H9 (cell line): ENCODE measurements at regions not wholly inside any gene's neighbourhood (a gene's known extent, or its start where the extent isn't known, plus 50 kb on each side); places are given as distances from the start of the nearest gene placed in this dataset.

Experiments used
- DNase-seq: peaks from one replicate; pipeline ENCODE4 v3.0.0-alpha.2; 2017
- H2AFZ ChIP-seq: one replicate; pipeline ENCODE4 v1.6.1; 2013; ENCODE audit warnings: mild to moderate bottlenecking, low read length, control low read depth, moderate library complexity
- H2AK5ac ChIP-seq: 2 replicates; pipeline ENCODE4 v1.6.1; 2013; ENCODE audit warnings: low read length, control low read depth, mixed read lengths; ENCODE audit not compliant: insufficient read length
- H2BK120ac ChIP-seq: one replicate; pipeline ENCODE4 v1.6.1; 2013; ENCODE audit warnings: low read depth, mild to moderate bottlenecking, low read length, control low read depth, inconsistent platforms; ENCODE audit not compliant: poor library complexity, severe bottlenecking
- H2BK12ac ChIP-seq: 2 replicates; pipeline ENCODE4 v1.6.1; 2013; ENCODE audit warnings: low read length, control low read depth, mixed read lengths, low read depth; ENCODE audit not compliant: insufficient read length
- H2BK15ac ChIP-seq: 2 replicates; pipeline ENCODE4 v1.6.1; 2013; ENCODE audit warnings: low read depth, low read length, control low read depth
- H2BK20ac ChIP-seq: one replicate; pipeline ENCODE4 v1.6.1; 2013; ENCODE audit warnings: low read depth, mild to moderate bottlenecking, low read length, control low read depth, inconsistent platforms; ENCODE audit not compliant: poor library complexity, severe bottlenecking
- H2BK5ac ChIP-seq: 2 replicates; pipeline ENCODE4 v1.6.1; 2013; ENCODE audit warnings: low read length, control low read depth, mixed read lengths; ENCODE audit not compliant: insufficient read length
- H3K14ac ChIP-seq: 2 replicates; pipeline ENCODE4 v1.6.1; 2013; ENCODE audit warnings: low read length, control low read depth; ENCODE audit not compliant: insufficient read depth
- H3K18ac ChIP-seq: 2 replicates; pipeline ENCODE4 v1.6.1; 2013; ENCODE audit warnings: low read depth, mild to moderate bottlenecking, mixed read lengths, low read length, control low read depth; ENCODE audit not compliant: insufficient read length
- H3K23ac ChIP-seq: 2 replicates; pipeline ENCODE4 v1.6.1; 2013; ENCODE audit warnings: low read length, control low read depth, mixed read lengths, low read depth; ENCODE audit not compliant: insufficient read length
- H3K23me2 ChIP-seq: 2 replicates; pipeline ENCODE4 v1.6.1; 2013; ENCODE audit warnings: low read depth, mild to moderate bottlenecking, mixed read lengths, low read length, control low read depth; ENCODE audit not compliant: insufficient read length, poor library complexity, severe bottlenecking
- H3K27ac ChIP-seq: 2 replicates; pipeline ENCODE4 v1.5.1; 2013; ENCODE audit warnings: low read length, control low read depth, mixed read lengths, low read depth; ENCODE audit not compliant: insufficient read length
- H3K27me3 ChIP-seq: 2 replicates; pipeline ENCODE4 v1.6.1; 2013; ENCODE audit warnings: low read length, control low read depth, inconsistent platforms; ENCODE audit not compliant: insufficient read depth
- H3K4ac ChIP-seq: 2 replicates; pipeline ENCODE4 v1.6.1; 2013; ENCODE audit warnings: low read depth, mild to moderate bottlenecking, control low read depth, inconsistent platforms, low read length, moderate library complexity
- H3K4me1 ChIP-seq: 2 replicates; pipeline ENCODE4 v1.6.1; 2013; ENCODE audit warnings: low read length, control low read depth, inconsistent platforms; ENCODE audit not compliant: insufficient read depth
- H3K4me2 ChIP-seq: 2 replicates; pipeline ENCODE4 v1.6.1; 2013; ENCODE audit warnings: low read length, control low read depth, mixed read lengths; ENCODE audit not compliant: insufficient read length, insufficient read depth
- H3K56ac ChIP-seq: 2 replicates; pipeline ENCODE4 v1.6.1; 2013; ENCODE audit warnings: low read depth, mild to moderate bottlenecking, mixed read lengths, low read length, control low read depth; ENCODE audit not compliant: insufficient read length
- H3K79me1 ChIP-seq: 2 replicates; pipeline ENCODE4 v1.6.1; 2013; ENCODE audit warnings: low read depth, mild to moderate bottlenecking, moderate library complexity, low read length, control low read depth, inconsistent platforms; ENCODE audit not compliant: insufficient read depth, poor library complexity, severe bottlenecking
- H3K79me2 ChIP-seq: 2 replicates; pipeline ENCODE4 v1.6.1; 2013; ENCODE audit warnings: low read length, control low read depth, inconsistent platforms; ENCODE audit not compliant: insufficient read depth
- H3K9ac ChIP-seq: 2 replicates; pipeline ENCODE4 v1.6.1; 2013; ENCODE audit warnings: low read length, control low read depth, mixed read lengths; ENCODE audit not compliant: insufficient read length; ENCODE audit errors: extremely low read depth
- H3K9me3 ChIP-seq: one replicate; pipeline ENCODE4 v1.6.1; 2013; ENCODE audit warnings: low read depth, low read length, inconsistent platforms; ENCODE audit not compliant: control insufficient read depth
- H3T11ph ChIP-seq: one replicate; pipeline ENCODE4 v1.6.1; 2013; ENCODE audit warnings: mild to moderate bottlenecking, low read length, control low read depth, inconsistent platforms
- H4K20me1 ChIP-seq: one replicate; pipeline ENCODE4 v1.6.1; 2013; ENCODE audit not compliant: control insufficient read depth, insufficient read length, insufficient read depth
- H4K5ac ChIP-seq: 2 replicates; pipeline ENCODE4 v1.6.1; 2013; ENCODE audit warnings: low read depth, mild to moderate bottlenecking, mixed read lengths, low read length, control low read depth; ENCODE audit not compliant: insufficient read length
- H4K8ac ChIP-seq: replicated peaks from 2 replicates; pipeline ENCODE4 v1.6.1; 2013; ENCODE audit warnings: low read length, control low read depth, mixed read lengths, low read depth; ENCODE audit not compliant: insufficient read length
- H4K91ac ChIP-seq: 2 replicates; pipeline ENCODE4 v1.6.1; 2013; ENCODE audit warnings: low read depth, mild to moderate bottlenecking, moderate library complexity, mixed read lengths, low read length, control low read depth; ENCODE audit not compliant: insufficient read length
- H3K27ac Mint-ChIP-seq, 3 experiments: 2 replicates in 2 of 3; 3 replicates in 1 of 3; pipeline ENCODE4 v1.8.0; 2020 to 2021; ENCODE audit warnings: mixed read lengths in 3 of 3, mild to moderate bottlenecking in 1 of 3, moderate library complexity in 1 of 3
- H3K27me3 Mint-ChIP-seq: 2 replicates; pipeline ENCODE4 v1.8.0; 2021; ENCODE audit warnings: low read depth, mild to moderate bottlenecking, moderate library complexity, mixed read lengths
- H3K36me3 Mint-ChIP-seq, 3 experiments: 2 replicates in 2 of 3; 3 replicates in 1 of 3; pipeline ENCODE4 v1.8.0; 2020 to 2021; ENCODE audit warnings: low read depth in 3 of 3, mixed read lengths in 3 of 3; ENCODE audit not compliant: insufficient read depth in 1 of 3
- H3K4me1 Mint-ChIP-seq, 2 experiments: 2 replicates each; pipeline ENCODE4 v1.8.0; 2020; ENCODE audit warnings: mixed read lengths in 2 of 2
- H3K4me3 Mint-ChIP-seq, 2 experiments: 2 replicates in 1 of 2; 3 replicates in 1 of 2; pipeline ENCODE4 v1.8.0; 2020 to 2021; ENCODE audit warnings: mild to moderate bottlenecking in 2 of 2, mixed read lengths in 2 of 2, moderate library complexity in 1 of 2
- H3K9me3 Mint-ChIP-seq, 2 experiments: 2 replicates in 1 of 2; 3 replicates in 1 of 2; pipeline ENCODE4 v1.8.0; 2020; ENCODE audit warnings: mild to moderate bottlenecking in 2 of 2, mixed read lengths in 2 of 2, moderate library complexity in 1 of 2
- CTCF ChIP-seq: fragments of 200-600 bp; sonication (generic); conservative IDR thresholded peaks from 3 replicates; pipeline ENCODE4 v1.8.0; 2021; ENCODE audit warnings: antibody characterized with exemption, mild to moderate bottlenecking
- WGBS: extraction: QIAGEN DNeasy Blood & Tissue Kit; methylation state at CpG from one replicate; pipeline ENCODE4 v1.1.7; 2013; ENCODE audit warnings: missing lambda C conversion rate, low lambda C conversion rate, mixed read lengths; ENCODE audit not compliant: insufficient read length; ENCODE audit errors: extremely low coverage; 5-methylcytosine and 5-hydroxymethylcytosine counted together

- H3K4ac ChIP-seq, result no peak overlapping the region
- H3K9ac ChIP-seq, result no peak overlapping the region
- H2AK5ac ChIP-seq, result no peak overlapping the region
- no CpG with 5 or more reads among the region's 8 CpGs for WGBS
- H3K9me3 ChIP-seq, result no peaks in the 10 kb centered on the region
- no peaks in the 10 kb centered on the region for H3K23me2 ChIP-seq
- H3T11ph ChIP-seq, result no peak overlapping the region
- no peaks in the 10 kb centered on the region for H3K4me1 ChIP-seq
- H4K8ac ChIP-seq, result no peak overlapping the region
- no peak overlapping the region for H2BK20ac ChIP-seq
- no peaks in the 10 kb centered on the region for H3K79me1 ChIP-seq
- no peaks in the 10 kb centered on the region for H3K27me3 Mint-ChIP-seq
- no peaks in the 10 kb centered on the region; the same call in 1 of the 2 replicates for H3K79me2 ChIP-seq
- H2BK12ac ChIP-seq, result no peak overlapping the region
- no peak overlapping the region for H2BK120ac ChIP-seq
- no peak overlapping the region for H2BK15ac ChIP-seq
- no peak overlapping the region for H3K14ac ChIP-seq
- H4K20me1 ChIP-seq, result no peaks in the 10 kb centered on the region
- H3K27ac ChIP-seq, result no peak overlapping the region
- DNase-seq, result no peak
- no peaks in the 10 kb centered on the region for H3K4me1 Mint-ChIP-seq
- TF ChIP-seq CTCF, result no peak
- H4K5ac ChIP-seq, result no peak overlapping the region
- H2AFZ ChIP-seq, result no peak overlapping the region
- H3K27ac Mint-ChIP-seq, result no peak overlapping the region
- H4K91ac ChIP-seq, result no peak overlapping the region
- H3K23ac ChIP-seq, result no peak overlapping the region
- no peak overlapping the region for H3K18ac ChIP-seq
- no peak overlapping the region for H2BK5ac ChIP-seq
- no peaks in the 10 kb centered on the region for H3K27me3 ChIP-seq
- no peak overlapping the region for H3K56ac ChIP-seq
- H3K9me3 Mint-ChIP-seq, result no peaks in the 10 kb centered on the region; a peak in 1 of 5 replicates
- H3K36me3 Mint-ChIP-seq, result no peaks in the 10 kb centered on the region; a peak in 1 of 7 replicates
- no peak overlapping the region for H3K4me2 ChIP-seq
- no peak overlapping the region for H3K4me3 Mint-ChIP-seq
Observed at GRCh38 chr18:2179498-2180183, 391.7 kb downstream of the METTL4 start.
